Progenitor cell of endocrine pancreas (in vitro differentiated cells): ENCODE measurements at regions not wholly inside any gene's neighbourhood (a gene's known extent, or its start where the extent isn't known, plus 50 kb on each side); places are given as distances from the start of the nearest gene placed in this dataset.

ENCODE experiments used
- DNase-seq: peaks from one replicate; pipeline ENCODE4 v3.0.0; 2021; ENCODE audit warnings: low spot score; ENCODE audit not compliant: unreplicated experiment
- H3K27ac Mint-ChIP-seq: 2 replicates; pipeline ENCODE4 v1.8.0; 2021; ENCODE audit warnings: mild to moderate bottlenecking, moderate library complexity, mixed read lengths
- H3K27me3 Mint-ChIP-seq: 2 replicates; pipeline ENCODE4 v1.8.0; 2021; ENCODE audit warnings: mixed read lengths
- H3K36me3 Mint-ChIP-seq: 2 replicates; pipeline ENCODE4 v1.8.0; 2022; ENCODE audit warnings: mixed read lengths; ENCODE audit not compliant: insufficient read depth
- H3K4me1 Mint-ChIP-seq: 2 replicates; pipeline ENCODE4 v1.8.0; 2021; ENCODE audit warnings: low read depth, mixed read lengths
- H3K4me3 Mint-ChIP-seq: 2 replicates; pipeline ENCODE4 v1.8.0; 2021; ENCODE audit warnings: low read depth, mild to moderate bottlenecking, moderate library complexity, mixed read lengths
- H3K9me3 Mint-ChIP-seq: 2 replicates; pipeline ENCODE4 v1.8.0; 2021; ENCODE audit warnings: low read depth, mixed read lengths
- CTCF ChIP-seq: fragments of 200-600 bp; sonication (generic); IDR thresholded peaks from one replicate; pipeline ENCODE4 v1.5.0; 2021; ENCODE audit warnings: antibody characterized with exemption, mild to moderate bottlenecking; ENCODE audit not compliant: unreplicated experiment

- TF ChIP-seq CTCF = no peak
- Mint-ChIP-seq H3K36me3 (no peaks in the 10 kb centered on the region), H3K4me1 (peaks cover 4% of the 10 kb centered on the region), H3K9me3 (no peaks in the 10 kb centered on the region), H3K4me3 (no peak overlapping the region), H3K27ac (no peak overlapping the region), H3K27me3 (no peaks in the 10 kb centered on the region)
- DNase-seq = no peak
Measured at GRCh38 chr6:140070846-140071473, 696.5 kb upstream of the CITED2 start.

DNA sequence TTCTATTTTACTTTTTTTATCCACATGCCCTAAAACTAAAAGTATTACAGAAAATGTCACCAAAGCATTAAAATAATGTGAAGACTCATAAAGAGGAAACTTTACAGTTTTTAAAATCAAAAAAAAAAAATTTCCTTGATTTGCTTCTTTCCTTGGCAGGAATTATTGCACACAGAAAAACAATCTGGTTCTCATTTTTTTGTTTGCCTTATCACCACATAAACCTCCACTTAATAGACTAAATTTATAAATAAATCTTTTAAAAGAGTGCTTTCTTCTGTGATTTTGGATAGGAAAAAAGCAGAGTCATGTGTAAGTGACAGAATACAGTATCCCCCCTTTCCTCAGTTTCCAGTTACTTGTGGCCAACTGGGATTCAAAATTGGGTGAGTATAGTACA lies 695.1 kb upstream of the CITED2 start:
- no peaks in the 10 kb centered on the region for H3K27me3 Mint-ChIP-seq
- H3K4me3 Mint-ChIP-seq = no peak overlapping the region
- no peak overlapping the region for H3K27ac Mint-ChIP-seq
- no peaks in the 10 kb centered on the region for H3K36me3 Mint-ChIP-seq
- no peak for DNase-seq
- H3K9me3 Mint-ChIP-seq = no peaks in the 10 kb centered on the region
- no peak for TF ChIP-seq CTCF
- peaks cover 4% of the 10 kb centered on the region for H3K4me1 Mint-ChIP-seq

GRCh38 chr6:140068801-140069200 lies 694.4 kb upstream of the CITED2 start:
- H3K27ac Mint-ChIP-seq = no peak overlapping the region
- H3K4me1 Mint-ChIP-seq = peaks cover 4% of the 10 kb centered on the region
- TF ChIP-seq CTCF = no peak
- DNase-seq = no peak
- H3K27me3 Mint-ChIP-seq = no peaks in the 10 kb centered on the region
- no peaks in the 10 kb centered on the region for H3K36me3 Mint-ChIP-seq
- no peak overlapping the region for H3K4me3 Mint-ChIP-seq
- H3K9me3 Mint-ChIP-seq = no peaks in the 10 kb centered on the region

- TF ChIP-seq CTCF = no peak
- no peaks in the 10 kb centered on the region for H3K4me1 Mint-ChIP-seq
- no peaks in the 10 kb centered on the region for H3K27me3 Mint-ChIP-seq
- H3K9me3 Mint-ChIP-seq = no peaks in the 10 kb centered on the region
- no peak overlapping the region for H3K27ac Mint-ChIP-seq
- H3K36me3 Mint-ChIP-seq = no peaks in the 10 kb centered on the region
- H3K4me3 Mint-ChIP-seq = no peak overlapping the region
- DNase-seq = no peak
Measured at GRCh38 chr6:140064366-140064765, 689.9 kb upstream of the CITED2 start.

- Mint-ChIP-seq H3K4me1 (no peaks in the 10 kb centered on the region), H3K9me3 (no peaks in the 10 kb centered on the region), H3K27ac (no peak overlapping the region)
Measured at GRCh38 chr6:140063021-140063399, 688.6 kb upstream of the CITED2 start.

More at GRCh38 chr6:140063021-140063399, 688.6 kb upstream of the CITED2 start:
- H3K27me3 Mint-ChIP-seq = no peaks in the 10 kb centered on the region
- H3K4me3 Mint-ChIP-seq = no peak overlapping the region
- no peaks in the 10 kb centered on the region for H3K36me3 Mint-ChIP-seq
- no peak for DNase-seq
- no peak for TF ChIP-seq CTCF
